GF-D8 (cell line): ENCODE measurements at regions not wholly inside any gene's neighbourhood (a gene's known extent, or its start where the extent isn't known, plus 50 kb on each side); places are given as distances from the start of the nearest gene placed in this dataset.

Experiments used
- DNase-seq: peaks from one replicate; lab custom pipeline; 2025; lab: John Stamatoyannopoulos, UW

- no peak for DNase-seq
Observed at GRCh38 chr3:194265996-194266964, 84.8 kb downstream of the CPN2 start.

- DNase-seq = no peak
Observed at GRCh38 chr3:194267744-194268653, 83.1 kb downstream of the CPN2 start.

DNA sequence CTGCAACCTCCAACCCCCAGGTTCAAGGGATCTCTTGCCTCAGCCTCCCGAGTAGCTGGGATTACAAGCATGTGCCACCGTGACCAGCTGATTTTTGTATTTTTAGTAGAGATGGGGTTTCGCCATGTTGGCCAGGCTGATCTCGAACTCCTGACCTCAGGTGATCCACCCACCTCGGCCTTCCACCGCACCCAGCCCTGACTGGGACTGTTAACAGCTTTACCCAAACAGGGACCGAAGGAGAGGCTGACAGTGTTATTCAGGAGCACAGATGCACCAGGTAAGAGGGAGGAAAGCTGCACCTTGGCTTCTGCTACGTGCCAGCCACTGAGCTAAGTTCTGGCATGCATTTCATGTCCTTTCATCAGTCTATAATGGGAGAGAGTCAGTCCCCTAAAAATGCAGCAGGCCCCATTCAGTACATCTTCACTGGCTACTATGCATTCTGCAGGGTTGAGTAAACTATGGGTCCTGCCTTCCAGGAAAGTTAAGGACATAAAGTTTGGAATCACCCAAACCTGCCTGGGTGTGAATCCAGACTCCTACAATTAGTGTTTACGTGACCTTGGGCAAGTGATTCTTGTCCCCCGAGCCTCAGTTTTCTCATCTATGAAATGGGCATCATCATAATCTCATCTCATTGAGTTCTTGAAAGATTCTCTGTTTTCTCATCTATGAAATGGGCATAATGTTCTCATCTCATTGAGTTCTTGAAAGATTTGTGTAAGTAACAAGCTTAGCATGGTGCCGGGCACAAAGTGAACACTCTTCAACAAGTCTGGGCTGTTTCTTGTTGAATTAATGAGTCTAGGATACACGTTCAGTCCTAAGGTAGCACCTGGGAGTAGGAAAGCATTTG lies 82.2 kb downstream of the CPN2 start:
- DNase-seq = no peak

DNA sequence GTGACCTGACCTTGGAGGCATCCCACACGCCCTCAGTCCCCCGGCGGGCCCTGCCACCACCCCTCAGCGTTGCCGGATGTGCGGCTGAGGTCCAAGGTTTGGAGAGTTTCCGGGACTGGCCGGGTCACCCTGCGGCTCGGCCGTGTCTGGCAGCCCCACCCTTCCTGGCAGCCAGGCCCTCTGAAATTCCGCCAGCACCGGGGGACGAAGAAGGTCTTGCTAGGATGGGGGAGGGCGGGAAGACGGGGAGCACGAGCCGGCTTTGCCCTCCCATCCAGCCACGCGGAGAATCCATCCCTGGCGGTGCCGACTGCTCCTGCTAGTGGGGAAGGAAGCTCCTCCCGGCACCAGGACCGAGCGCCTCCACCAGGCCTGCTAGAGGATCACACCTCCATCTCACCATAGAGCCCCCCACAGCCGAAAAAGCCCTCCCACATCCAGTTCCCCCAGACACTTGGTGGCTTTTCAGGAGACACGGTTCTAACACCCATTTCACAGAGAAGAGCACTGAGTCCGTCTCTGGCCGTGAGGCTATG lies 81.5 kb downstream of the CPN2 start:
- no peak for DNase-seq

- DNase-seq = no peak
Observed at GRCh38 chr3:194270627-194271459, 80.3 kb downstream of the CPN2 start.

DNA sequence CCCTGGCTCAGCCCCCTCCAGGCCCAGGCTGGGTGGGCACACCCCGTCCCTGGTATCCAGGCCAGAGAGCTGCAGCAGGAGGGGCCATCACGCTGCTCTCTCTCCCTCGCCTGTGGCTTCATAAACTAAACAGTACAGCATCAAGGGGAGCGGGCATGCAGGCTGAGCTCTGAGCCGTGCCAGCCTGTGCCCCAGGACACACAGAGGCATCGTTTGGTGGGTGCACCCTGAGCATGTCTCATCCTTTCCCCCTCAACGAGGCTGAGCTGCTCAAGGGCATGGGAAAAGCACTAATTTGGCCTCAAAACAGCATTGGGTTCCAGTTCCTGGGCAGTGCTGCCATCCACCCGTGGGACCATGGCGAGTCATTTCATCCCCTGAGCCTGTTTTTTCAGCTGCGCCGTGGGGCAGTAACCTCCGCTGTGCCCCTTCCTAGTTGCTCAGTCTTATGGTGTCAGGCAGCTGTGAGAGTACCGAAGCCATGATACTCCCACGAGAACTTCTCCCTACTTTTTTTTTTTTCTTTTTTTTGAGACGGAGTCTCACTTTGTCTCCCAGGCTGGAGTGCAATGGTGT lies 79.6 kb downstream of the CPN2 start:
- DNase-seq = no peak

GRCh38 chr3:194272221-194272620 lies 78.9 kb downstream of the CPN2 start:
- no peak for DNase-seq

- DNase-seq = no peak
Observed at GRCh38 chr3:194272861-194273742, 78.0 kb downstream of the CPN2 start.

GRCh38 chr3:194273743-194274310 lies 77.3 kb downstream of the CPN2 start:
- DNase-seq = no peak

- no peak for DNase-seq
Observed at GRCh38 chr3:194274424-194275085, 76.6 kb downstream of the CPN2 start.

GRCh38 chr3:194275291-194275690 lies 75.8 kb downstream of the CPN2 start:
- no peak for DNase-seq

DNA sequence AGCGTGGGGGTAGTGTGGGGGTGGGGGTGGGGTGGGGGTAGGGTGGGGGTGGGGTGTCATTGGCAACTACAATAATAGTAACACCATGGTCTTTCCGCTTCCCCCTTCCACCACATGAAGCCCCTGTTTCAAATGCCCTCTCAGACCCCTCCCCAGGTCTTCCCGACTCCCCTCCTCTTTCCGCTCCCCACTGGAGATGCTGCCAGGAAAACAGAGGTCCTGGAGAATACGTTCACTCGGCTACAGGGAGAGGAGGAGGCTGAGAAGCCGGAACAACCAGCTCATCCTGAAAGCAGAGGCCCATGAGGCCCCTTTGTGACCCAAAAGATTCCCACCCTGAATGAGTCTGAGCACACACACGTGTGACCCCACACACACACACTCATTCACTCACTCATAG lies 75.4 kb downstream of the CPN2 start:
- no peak for DNase-seq

GRCh38 chr3:194276768-194277103 lies 74.4 kb downstream of the CPN2 start:
- DNase-seq = no peak

DNA sequence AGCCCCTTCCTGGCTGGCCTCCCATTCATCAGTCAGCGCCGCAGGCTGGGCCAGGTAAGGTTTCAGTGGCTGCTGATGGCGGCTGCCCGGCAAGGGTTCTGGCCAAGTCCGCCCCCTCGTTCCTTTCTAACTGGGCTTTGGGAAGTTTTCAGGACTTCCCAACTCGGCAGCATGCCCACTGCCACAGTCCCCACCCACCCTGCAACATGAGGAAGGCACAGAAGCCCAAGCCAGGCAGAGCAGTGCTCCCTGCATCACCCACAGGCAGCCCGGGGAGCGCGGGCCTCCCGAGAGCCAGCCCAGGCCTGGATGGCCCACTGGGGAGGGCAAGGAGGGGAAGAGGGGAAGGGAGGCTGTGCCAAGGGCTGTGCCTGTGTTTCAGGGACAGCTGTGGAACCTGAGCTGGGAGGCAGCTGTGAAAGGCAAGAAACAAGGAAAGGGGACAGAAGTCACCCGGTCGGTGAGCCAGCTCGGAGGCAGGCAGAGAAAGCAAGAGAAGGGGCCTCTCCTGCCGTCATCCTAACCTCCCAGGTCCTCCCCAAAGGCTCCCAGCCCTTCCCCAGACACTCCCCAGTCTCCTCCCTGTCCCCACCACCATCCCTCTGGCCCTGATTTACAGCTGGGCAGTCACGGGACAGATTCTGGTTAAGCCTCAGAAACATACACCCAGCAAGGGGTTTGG lies 73.9 kb downstream of the CPN2 start:
- no peak for DNase-seq

DNA sequence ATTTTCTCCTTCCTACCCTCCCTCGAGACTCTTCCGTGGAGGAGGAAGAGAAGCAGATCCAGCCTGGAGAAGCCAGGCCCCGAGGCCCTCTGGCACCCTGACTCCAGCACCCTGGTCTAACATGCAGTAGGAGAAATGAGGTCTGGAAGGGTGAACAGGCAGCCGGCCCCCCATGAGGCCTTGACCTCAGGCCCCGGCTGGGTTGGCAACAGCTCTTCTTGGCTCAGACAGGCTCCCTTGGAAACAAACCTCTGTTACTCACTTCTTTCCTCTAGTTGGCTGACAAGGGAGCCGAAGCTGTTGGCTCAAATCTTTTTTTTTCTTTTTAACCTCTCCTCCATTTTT lies 73.4 kb downstream of the CPN2 start:
- DNase-seq = no peak

GRCh38 chr3:194278186-194278845 lies 72.8 kb downstream of the CPN2 start:
- no peak for DNase-seq

DNA sequence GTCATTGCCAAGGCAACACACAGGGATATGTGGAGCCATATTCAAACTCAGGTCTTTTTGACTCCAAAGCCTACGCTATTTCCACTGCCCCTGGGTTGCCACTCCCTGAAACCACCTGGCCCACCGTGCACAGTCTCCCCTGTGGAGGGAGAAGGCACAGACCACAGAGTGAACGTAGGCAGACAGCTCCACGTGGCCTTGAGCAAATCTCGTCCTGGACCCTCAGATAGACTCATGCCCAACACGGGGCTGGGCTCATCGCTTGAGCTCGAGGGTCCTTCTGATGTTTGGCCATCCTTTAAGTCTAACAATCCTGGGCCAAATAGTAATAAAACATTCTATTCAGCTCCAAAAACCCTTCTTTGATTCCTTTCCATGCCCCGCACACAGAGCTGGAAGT lies 72.0 kb downstream of the CPN2 start:
- DNase-seq = no peak
